Heart right ventricle (tissue), 16 donors: ENCODE measurements at regions not wholly inside any gene's neighbourhood (a gene's known extent, or its start where the extent isn't known, plus 50 kb on each side); places are given as distances from the start of the nearest gene placed in this dataset.
"Not testable (repeated sequence)": the region's sequence is repeated elsewhere in the genome, so short reads cannot be mapped to it uniquely, and the experiment has no call there.

Experiments used
- ATAC-seq, 8 donors: fragments of 200-7000 bp; cut with Tn5 transposase; one replicate each; pipeline ENCODE4 v1.9.1; 2020; ENCODE audit warnings: mild to moderate bottlenecking in 8 of 8, moderate library complexity in 8 of 8, moderate number of reproducible peaks in 1 of 8
- DNase-seq, 2 donors: peaks; one replicate each; pipeline ENCODE4 v3.0.0-alpha.2; 2020
- H3K27ac ChIP-seq, 10 donors: fragments of 200-600 bp; sonication (generic) in 2 of 10; one replicate each; pipeline versions ENCODE4 v1.5.0 to v1.8.0; 2020 to 2022; ENCODE audit warnings: mild to moderate bottlenecking in 3 of 10
- H3K27me3 ChIP-seq, 7 donors: fragments of 200-600 bp; one replicate each; pipeline ENCODE4 v1.8.0; 2021 to 2022; ENCODE audit warnings: mild to moderate bottlenecking in 2 of 7
- H3K36me3 ChIP-seq, 9 donors: fragments of 200-600 bp; sonication (generic) in 1 of 9; one replicate each; pipeline versions ENCODE4 v1.5.0 to v1.8.0; 2020 to 2022; ENCODE audit warnings: mild to moderate bottlenecking in 2 of 9
- H3K4me1 ChIP-seq, 9 donors: fragments of 200-600 bp; sonication (generic) in 1 of 9; one replicate each; pipeline versions ENCODE4 v1.5.0 to v1.8.0; 2020 to 2022; ENCODE audit warnings: mild to moderate bottlenecking in 4 of 9
- H3K4me3 ChIP-seq, 10 donors: fragments of 200-600 bp; sonication (generic) in 2 of 10; one replicate each; pipeline versions ENCODE4 v1.5.0 to v1.8.0; 2020 to 2022; ENCODE audit warnings: mild to moderate bottlenecking in 7 of 10, moderate library complexity in 2 of 10
- H3K9me3 ChIP-seq, 11 donors: fragments of 200-600 bp in 10 of 11; sonication (generic) in 2 of 11; one replicate each; pipeline versions ENCODE4 v1.5.0 to v1.8.0; 2013 to 2022; ENCODE audit warnings: mild to moderate bottlenecking in 2 of 11, control low read depth in 1 of 11, moderate library complexity in 1 of 11
- WGBS, 2 donors: extraction: QIAGEN DNeasy Blood & Tissue Kit; methylation state at CpG; one replicate each; pipeline ENCODE4 v1.1.7; 2013; ENCODE audit warnings: inconsistent platforms in 1 of 2; 5-methylcytosine and 5-hydroxymethylcytosine counted together
- intact Hi-C, 10 donors: fragments of 100-400 bp; cut with DNase I; formaldehyde crosslinking; loops; one replicate each; pipeline versions ENCODE4 v1.11.1 to v1.14.2; 2022
- TF ChIP-seq, protein P1 (sequence below), 9 donors: fragments of 200-600 bp; sonication (generic) in 2 of 9; IDR thresholded peaks; one replicate each; pipeline versions ENCODE4 v1.5.0 to v1.8.0; 2021 to 2022; ENCODE audit warnings: antibody characterized with exemption in 9 of 9, mild to moderate bottlenecking in 5 of 9, moderate library complexity in 1 of 9
- donor health status: Arrhythmogenic right ventricular cardiomyopathy.
- donor health status: ischemic (EF 13 %, LVEDD 7.1; RV severe dilation, severe dysfunction).
- donor health status: healthy with polysubstance abuse.
- donor health status: DM: no; HTN: yes; CAD: no.
- donor health status: DM: no; HTN: no; CAD: no.
- donor health status: ischemic (EF 25% LVEDD 6.9; RV normal size, moderate dysfunction).
- donor health status: ischemic (EF 25% LVEDD 5.7; RV mildly dilated, moderate dysfunction).
- donor health status: healthy.
- donor health status: DM: yes; HTN: yes; CAD: no.
- donor health status: Ischemic cardiomyopathy.
- donor health status: ischemic (EF 35%, LVEDD 5.7; RV mildly dilated, moderate dysfunction).
- donor health status: nonischemic (EF 11% LVEDD 7.7; RV severe dilation, severe dysfunction).
- donor health status: DM: yes; HTN: yes; CAD: no.
- donor health status: PGD.
- donor health status: ischemic (EF 29% LVEDD 5.4; RV normal size, mild dysfunction).
- donor health status: nonischemic (EF 23%, LVEDD 6.1; RV moderate dilation, normal function).

DNA sequence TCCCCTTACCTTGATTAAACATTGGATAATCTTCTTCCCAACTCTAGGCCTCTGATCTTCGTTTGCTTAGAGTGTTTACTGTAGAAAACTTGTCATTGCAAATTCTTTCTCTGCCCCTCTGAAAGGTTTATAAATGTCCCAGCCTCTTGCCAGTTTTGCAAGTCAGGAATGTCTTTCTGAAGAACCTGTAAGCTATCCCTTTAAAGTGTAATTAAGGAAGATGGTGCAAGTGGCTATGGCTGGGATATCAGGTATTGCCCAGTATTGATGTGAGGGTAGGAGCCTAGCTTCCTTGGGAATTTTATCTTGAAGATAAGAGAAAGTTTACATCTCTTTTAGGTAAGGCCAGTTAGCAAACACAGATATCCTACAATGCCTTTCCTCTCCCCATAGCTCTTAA is 211.0 kb upstream of the RIMS1 start:
- no peak overlapping the region for H3K27ac ChIP-seq
- H3K4me3 ChIP-seq, result no peak overlapping the region
- intact Hi-C loops, result no loop called here
- H3K4me1 ChIP-seq, result peaks cover 0 to 6% (median 0%) of the 10 kb centered on the region in 9 donors
- TF ChIP-seq, protein P1, sequence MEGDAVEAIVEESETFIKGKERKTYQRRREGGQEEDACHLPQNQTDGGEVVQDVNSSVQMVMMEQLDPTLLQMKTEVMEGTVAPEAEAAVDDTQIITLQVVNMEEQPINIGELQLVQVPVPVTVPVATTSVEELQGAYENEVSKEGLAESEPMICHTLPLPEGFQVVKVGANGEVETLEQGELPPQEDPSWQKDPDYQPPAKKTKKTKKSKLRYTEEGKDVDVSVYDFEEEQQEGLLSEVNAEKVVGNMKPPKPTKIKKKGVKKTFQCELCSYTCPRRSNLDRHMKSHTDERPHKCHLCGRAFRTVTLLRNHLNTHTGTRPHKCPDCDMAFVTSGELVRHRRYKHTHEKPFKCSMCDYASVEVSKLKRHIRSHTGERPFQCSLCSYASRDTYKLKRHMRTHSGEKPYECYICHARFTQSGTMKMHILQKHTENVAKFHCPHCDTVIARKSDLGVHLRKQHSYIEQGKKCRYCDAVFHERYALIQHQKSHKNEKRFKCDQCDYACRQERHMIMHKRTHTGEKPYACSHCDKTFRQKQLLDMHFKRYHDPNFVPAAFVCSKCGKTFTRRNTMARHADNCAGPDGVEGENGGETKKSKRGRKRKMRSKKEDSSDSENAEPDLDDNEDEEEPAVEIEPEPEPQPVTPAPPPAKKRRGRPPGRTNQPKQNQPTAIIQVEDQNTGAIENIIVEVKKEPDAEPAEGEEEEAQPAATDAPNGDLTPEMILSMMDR (IDR thresholded peaks at IDR 0.05), result no peak
- DNase-seq, result no peak
- 40 to 47% methylated on average over 1 of the region's 1 CpG for WGBS, 2 donors
- no peaks in the 10 kb centered on the region for H3K27me3 ChIP-seq
- no peaks in the 10 kb centered on the region for H3K9me3 ChIP-seq
- ATAC-seq, result no peak
- H3K36me3 ChIP-seq, result no peaks in the 10 kb centered on the region

DNA sequence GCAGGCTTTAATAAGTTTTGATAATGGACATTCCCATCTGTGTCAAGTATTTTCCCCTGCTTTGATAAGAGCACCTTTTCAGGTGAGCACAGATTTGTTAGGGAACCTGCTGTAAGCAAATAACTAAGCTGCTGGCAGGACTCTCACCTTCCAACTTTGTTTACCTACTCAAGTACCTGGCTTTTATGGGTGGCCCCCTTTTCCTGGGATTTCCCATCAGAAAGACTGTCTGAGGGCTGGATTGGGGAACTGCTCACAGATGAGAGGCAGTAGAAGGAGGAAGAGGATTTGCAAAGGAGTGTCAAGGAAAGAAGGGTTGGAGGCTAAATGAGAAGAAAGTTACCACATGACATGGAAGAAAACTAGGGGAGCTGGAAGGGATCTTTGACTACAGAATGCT is 210.1 kb upstream of the RIMS1 start:
- TF ChIP-seq, protein P1 (IDR thresholded peaks at IDR 0.05), result no peak
- H3K4me1 ChIP-seq, result peaks cover 0 to 6% (median 0%) of the 10 kb centered on the region in 9 donors
- ATAC-seq (no peak), DNase-seq (no peak)
- H3K9me3 ChIP-seq, result no peaks in the 10 kb centered on the region
- no peaks in the 10 kb centered on the region for H3K36me3 ChIP-seq
- H3K4me3 ChIP-seq, result no peak overlapping the region
- H3K27me3 ChIP-seq, result no peaks in the 10 kb centered on the region
- intact Hi-C loops, result no loop called here
- no peak overlapping the region for H3K27ac ChIP-seq

DNA sequence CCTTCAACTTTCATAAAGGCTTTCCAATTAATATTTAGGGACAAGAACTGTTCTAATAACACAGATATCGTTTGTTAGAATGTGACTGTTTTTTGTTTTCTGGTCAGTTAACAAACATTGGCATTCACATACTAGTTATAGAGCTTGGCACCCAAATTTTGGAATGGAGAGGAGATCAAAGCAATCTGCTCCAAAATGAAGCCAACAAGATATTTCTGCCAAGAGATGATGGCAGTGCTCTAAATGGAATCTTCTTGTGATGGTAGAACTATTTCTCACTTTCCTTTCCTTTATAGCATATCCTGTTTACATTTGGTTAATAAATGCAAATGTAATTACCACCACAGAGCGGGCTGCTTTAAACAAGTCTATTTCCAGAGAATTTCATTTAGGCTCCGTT is 208.3 kb upstream of the RIMS1 start:
- Histone ChIP-seq H3K4me1 (peaks cover 0 to 6% (median 0%) of the 10 kb centered on the region in 9 donors), H3K27me3 (no peaks in the 10 kb centered on the region), H3K36me3 (no peaks in the 10 kb centered on the region), H3K9me3 (no peaks in the 10 kb centered on the region), H3K4me3 (no peak overlapping the region), H3K27ac (no peak overlapping the region)
- 82 to 88% methylated on average over 3 of the region's 3 CpGs for whole genome bisulfite sequencing, 2 donors
- intact Hi-C loops, result no loop called here
- ATAC-seq (no peak), DNase-seq (no peak)
- TF ChIP-seq, protein P1 (IDR thresholded peaks at IDR 0.05), result no peak

DNA sequence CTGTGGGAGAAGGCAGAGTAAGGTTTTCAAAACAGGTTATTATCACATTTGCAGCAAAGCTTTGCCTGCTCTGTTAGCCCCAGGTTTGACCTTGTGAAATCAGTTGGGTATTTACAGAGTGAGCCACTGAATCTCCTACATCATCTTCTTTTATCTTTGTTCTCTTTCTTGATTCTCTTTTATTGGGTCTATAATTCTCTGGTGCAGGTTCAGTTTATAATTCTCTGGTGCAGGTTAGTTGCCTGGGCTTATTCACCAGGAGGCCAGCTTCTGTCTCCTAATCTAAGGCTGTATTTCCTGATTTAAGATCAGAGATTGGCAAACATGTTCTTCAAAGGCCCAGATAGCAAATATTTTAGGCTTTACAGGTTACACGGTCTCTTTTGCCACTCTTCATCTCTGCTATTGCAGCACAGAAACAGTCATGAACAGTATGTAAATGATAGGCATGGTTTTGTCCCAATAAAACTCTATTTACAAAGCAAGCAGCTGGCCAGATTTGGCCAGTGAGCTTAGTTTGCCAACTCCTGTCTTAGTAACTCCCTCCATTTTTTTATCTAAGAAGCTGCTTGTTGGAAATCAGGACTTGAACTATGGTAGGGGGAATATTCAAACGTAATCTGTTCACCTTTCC is 205.0 kb upstream of the RIMS1 start:
- WGBS, 2 donors, result 81 to 89% methylated on average over 2 of the region's 2 CpGs
- no peaks in the 10 kb centered on the region for H3K27me3 ChIP-seq
- intact Hi-C loops, result no loop called here

DNA sequence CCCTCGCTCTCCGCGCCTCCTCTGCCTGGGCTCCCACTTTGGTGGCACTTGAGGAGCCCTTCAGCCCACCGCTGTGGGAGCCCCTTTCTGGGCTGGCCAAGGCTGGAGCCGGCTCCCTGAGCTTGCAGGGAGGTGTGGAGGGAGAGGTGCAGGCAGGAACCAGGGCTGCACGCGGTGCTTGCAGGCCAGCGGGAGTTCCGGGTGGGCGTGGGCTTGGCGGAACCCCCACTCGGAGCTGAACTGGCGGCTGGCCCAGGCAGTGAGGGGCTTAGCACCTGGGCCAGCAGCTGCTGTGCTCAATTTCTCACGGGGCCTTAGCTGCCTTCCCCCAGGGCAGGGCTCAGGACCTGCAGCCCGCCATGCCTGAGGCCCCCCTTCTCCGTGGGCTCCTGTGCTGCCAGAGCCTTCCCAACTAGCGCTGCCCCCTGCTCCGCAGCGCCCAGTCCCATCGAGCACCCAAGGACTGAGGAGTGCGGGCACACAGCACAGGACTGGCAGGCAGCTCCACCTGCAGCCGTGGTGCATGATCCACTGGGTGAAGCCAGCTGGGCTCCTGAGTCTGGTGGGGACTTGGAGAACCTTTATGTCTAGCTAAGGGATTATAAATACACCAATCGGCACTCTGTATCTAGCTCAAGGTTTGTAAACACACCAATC is 200.2 kb upstream of the RIMS1 start:
- H3K36me3 ChIP-seq, H3K27me3 ChIP-seq, H3K4me3 ChIP-seq, H3K4me1 ChIP-seq, H3K27ac ChIP-seq, DNase-seq, H3K9me3 ChIP-seq, intact Hi-C loops, ATAC-seq: not testable (repeated sequence)
- WGBS, 2 donors, result 90 to 97% methylated on average over 23 of the region's 23 CpGs

More for the DNA sequence above, 205.0 kb upstream of the RIMS1 start:
- H3K27ac ChIP-seq, result no peak overlapping the region
- TF ChIP-seq, protein P1 (IDR thresholded peaks at IDR 0.05), result no peak
- H3K36me3 ChIP-seq, result no peaks in the 10 kb centered on the region
- H3K4me1 ChIP-seq, result peaks cover 0 to 6% (median 0%) of the 10 kb centered on the region in 9 donors
- no peak overlapping the region for H3K4me3 ChIP-seq
- H3K9me3 ChIP-seq, result no peaks in the 10 kb centered on the region
- no peak for ATAC-seq
- DNase-seq, result no peak
